ENCODE measurements at regions not wholly inside any gene's neighbourhood (a gene's known extent, or its start where the extent isn't known, plus 50 kb on each side); places are given as distances from the start of the nearest gene placed in this dataset.

DNA sequence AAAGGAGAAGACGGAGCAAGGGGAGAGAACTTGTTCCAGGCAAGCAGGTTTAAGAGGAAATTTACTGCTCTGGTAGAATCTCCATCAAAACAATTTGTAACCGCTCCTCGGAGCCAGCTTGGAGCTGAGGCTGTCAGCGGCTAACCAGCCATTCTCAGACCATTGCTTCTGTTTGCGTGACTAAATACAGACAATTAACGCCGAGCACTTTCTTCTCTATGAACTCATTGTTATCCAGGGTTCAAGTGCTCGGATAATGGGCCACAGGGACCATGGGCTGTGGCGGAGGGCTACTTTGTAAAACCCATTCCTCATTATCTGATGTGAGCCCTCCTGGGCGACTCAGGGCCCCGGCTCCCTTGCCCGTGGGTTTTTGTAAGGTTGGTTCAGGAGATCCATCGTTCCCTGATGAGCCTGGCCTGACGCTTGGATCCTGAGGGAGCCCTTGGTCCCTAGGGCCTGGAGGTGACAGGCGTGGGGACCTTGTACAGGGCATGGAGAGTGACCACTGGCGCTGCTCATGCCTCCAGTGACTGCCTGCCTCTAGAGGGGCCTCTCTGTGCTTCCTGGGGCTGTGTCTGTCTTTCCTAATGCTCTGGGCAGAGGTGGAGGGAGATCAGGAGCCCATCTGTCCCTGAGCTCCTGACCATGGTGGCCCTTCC, 61.5 kb upstream of the ZNF536 start:
- TF ChIP-seq, protein P1, sequence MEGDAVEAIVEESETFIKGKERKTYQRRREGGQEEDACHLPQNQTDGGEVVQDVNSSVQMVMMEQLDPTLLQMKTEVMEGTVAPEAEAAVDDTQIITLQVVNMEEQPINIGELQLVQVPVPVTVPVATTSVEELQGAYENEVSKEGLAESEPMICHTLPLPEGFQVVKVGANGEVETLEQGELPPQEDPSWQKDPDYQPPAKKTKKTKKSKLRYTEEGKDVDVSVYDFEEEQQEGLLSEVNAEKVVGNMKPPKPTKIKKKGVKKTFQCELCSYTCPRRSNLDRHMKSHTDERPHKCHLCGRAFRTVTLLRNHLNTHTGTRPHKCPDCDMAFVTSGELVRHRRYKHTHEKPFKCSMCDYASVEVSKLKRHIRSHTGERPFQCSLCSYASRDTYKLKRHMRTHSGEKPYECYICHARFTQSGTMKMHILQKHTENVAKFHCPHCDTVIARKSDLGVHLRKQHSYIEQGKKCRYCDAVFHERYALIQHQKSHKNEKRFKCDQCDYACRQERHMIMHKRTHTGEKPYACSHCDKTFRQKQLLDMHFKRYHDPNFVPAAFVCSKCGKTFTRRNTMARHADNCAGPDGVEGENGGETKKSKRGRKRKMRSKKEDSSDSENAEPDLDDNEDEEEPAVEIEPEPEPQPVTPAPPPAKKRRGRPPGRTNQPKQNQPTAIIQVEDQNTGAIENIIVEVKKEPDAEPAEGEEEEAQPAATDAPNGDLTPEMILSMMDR (conservative IDR thresholded peaks at IDR 0.05; ENCODE audit: low read depth, low read length) = no peak
- TF ChIP-seq RFX5 (IDR thresholded peaks at IDR 0.05; ENCODE audit: low read depth, low read length) = no peak
- TF ChIP-seq POLR2A (IDR thresholded peaks at IDR 0.05; ENCODE audit: low read depth, low read length) = no peak
- TF ChIP-seq RAD21 (IDR thresholded peaks at IDR 0.05; ENCODE audit: low read length) = no peak
- TF ChIP-seq ELK1 (IDR thresholded peaks at IDR 0.05; ENCODE audit: borderline replicate concordance, low read depth, low read length) = no peak
- no peak for TF ChIP-seq FOS (IDR thresholded peaks at IDR 0.05; ENCODE audit: low read depth, low read length)
- no peak for TF ChIP-seq USF2 (IDR thresholded peaks at IDR 0.05; ENCODE audit: low read depth, low read length)
- no peak for TF ChIP-seq MAFK (IDR thresholded peaks at IDR 0.05; ENCODE audit: low read depth, low read length)
- TF ChIP-seq CHD1 (IDR thresholded peaks at IDR 0.05; ENCODE audit: low read depth, low read length) = no peak
- no peak for TF ChIP-seq SMC3 (IDR thresholded peaks at IDR 0.05; ENCODE audit: low read depth, low read length)
- no peak for TF ChIP-seq CEBPB (IDR thresholded peaks at IDR 0.05; ENCODE audit: low read depth, low read length)

Data from IMR-90 (cell line).